ENCODE measurements at regions not wholly inside any gene's neighbourhood (a gene's known extent, or its start where the extent isn't known, plus 50 kb on each side); places are given as distances from the start of the nearest gene placed in this dataset.

DNA sequence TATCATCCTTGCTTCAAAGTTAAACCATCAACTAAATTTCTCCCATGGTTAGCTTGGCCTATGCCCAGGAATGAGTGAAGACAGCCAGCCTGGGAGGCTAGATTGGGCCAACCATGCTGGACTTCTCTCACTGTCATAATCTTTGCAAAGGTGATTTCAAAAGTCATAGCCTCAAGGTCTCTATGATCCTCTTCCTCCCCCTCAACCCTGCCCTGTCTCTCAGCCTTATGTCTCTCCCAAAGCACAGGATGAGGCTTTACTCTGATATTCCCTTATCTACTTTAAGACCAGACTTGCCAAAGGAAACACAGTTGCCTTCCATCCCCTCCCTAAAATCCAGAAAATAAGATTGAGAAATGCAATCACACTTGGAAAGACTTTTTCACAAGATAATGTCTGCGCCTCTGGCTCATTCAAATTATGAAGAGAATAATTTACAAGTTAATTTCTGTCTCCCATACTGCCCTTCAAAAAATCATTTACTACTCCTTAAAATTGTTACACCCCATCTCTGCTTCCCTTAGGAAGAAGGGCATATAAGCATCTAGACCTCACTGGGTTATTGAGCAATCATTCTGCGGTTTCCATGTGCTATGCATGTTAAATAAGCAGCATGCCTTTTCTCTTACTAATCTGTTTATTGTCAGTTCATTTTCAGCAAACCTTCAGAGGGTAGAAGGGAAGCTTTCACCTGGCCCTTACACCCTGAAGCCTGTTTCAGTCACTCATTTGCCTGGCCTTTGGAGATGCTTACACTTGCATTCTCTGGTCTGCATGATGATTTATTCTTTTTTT, 113.8 kb upstream of the ANKRD55 start:
- no peak for DNase-seq (ENCODE audit: low spot score)

DNA sequence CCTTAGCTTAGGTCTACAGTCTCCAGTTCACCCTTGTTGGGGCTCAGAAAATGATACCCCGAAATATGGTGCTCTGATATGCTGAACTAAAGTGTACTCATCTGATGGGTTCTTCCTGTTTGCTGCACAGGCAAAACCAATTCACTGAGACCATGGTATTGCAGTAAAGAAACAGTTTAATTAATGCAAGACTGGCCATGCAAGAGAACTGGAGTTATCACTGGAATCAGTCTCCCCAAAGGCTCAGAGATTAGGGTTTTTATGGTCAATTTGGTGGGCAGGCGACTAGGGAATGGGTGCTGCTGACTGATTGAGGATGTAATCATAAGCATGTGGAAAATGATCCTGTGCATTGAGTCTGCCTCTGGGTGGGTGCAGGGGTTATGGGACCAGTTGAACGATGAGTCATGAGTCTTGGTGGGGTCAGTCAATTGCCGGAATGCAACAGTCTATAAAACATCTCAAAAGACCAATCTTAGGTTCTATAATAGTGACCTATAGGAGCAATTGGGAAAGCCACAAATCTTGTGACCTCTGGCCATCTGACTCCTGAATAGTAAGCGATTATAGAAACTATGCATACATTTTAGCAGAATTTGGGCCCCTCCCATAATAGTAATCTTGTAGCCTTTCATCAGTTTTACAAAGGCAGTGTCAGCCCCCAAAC, 113.0 kb upstream of the ANKRD55 start:
- DNase-seq (ENCODE audit: low spot score): no peak

DNA sequence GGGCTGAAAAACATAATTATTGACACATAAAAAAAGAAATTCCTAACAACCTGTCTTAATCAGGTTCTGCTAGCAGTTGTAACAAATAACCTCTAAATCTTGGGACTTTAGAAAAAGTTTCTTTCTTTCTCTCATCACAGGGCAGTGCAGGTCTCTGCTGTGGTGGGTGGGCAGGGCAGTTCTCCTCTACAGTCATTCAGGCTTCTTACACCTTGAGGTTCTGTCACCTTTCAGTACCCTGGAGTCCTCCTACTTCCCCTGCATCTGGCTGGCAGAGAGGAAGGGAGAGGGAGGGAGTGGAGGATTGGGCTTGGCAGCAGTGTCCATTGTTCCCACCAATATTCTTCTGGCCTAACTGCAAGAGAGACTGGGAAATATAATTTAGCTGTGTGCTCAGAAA, 112.2 kb upstream of the ANKRD55 start:
- DNase-seq (ENCODE audit: low spot score): no peak

DNA sequence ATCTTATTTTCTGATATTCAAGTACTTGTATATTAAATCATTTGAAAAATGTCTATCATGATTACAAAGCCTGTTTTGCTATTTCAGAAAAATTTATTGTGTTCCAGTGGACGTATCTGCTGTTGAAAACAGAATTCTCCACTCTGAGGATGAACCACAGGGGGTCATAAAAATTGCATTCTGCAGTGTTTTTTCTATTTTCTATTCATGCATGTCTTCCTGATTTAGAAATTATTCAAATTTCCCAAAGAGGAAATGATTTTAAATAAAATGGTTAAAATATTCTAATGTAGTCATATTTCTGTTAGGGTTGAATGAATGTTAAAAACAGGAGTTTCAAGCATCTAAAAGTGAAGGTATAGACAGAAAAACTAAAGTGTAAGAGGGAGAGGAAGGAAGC, 111.5 kb upstream of the ANKRD55 start:
- DNase-seq (ENCODE audit: low spot score): no peak

DNA sequence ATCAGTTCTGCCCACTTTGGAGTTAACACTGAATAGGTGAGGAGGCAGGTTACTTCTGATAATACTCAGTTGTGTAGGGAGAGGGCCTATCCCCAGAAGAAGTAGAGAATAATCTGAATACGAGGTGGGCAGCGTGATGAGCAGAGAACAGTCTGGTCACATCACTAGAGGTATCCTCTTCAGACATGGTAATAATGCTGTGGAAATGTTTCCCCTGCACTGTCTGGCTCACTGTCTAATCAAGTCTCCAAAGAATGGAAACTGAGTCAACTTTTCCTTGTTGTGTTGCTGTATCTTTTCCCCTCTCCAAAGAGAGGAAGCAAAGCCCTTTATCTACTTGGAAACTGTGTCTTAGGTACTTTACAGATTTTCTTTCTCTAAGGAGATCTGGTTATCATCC, 110.9 kb upstream of the ANKRD55 start:
- DNase-seq (ENCODE audit: low spot score): no peak

DNA sequence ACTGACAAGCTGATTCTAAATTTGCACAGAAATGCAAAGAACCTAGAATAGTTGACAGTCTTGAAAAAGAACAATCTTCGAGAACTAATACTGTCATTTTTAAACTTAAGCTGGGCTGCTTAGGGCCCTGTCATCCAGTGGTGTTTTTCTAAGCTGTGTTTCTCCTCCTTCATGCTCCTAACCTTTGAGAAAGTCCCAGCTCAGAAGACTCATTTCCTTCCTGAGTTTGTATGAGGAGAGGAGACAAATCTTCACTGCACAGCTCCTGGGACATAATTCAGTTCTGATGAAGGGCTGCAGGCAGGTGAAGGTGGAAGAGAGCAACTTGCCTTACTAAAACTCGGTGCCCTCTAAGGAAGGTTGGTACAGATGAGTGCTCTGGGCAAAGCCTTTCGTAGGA, 109.5 kb upstream of the ANKRD55 start:
- DNase-seq (ENCODE audit: low spot score): no peak

DNA sequence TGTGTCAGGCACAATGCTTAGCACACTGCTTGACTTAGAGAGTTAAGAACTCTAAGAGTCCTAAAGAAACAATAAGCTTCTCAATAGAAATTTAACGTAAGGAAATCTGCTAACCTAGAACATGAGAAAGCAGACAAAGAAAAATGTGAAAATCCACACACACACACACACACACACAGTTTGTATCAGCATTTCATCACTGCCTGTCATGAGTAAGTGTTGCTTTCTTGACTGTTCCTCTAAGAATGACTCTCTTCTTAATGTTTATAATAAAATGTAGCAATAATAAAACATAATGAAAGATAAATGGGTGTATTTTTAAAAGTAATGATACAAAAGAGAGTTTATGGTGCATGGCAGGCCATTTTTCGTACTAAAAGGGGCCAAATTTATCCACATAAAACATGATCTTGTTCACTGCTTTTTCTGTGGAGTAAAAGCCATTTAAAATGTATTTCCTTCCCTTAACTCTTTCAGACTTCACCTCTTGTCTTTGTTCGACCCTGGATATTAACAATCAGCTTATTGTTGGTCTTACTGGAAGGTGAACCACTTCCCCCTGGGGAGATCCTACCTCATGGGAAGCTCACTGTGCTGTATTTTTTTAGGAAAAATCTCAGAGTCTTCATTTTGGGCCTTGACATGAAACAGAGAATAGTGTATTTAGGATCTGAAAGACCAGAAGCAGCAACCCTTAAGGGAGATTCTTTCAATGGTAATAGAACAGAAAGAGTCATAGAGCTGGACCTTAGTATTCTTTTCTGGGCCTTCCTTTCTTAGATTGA, 107.3 kb upstream of the ANKRD55 start:
- no peak for DNase-seq (ENCODE audit: low spot score)

DNA sequence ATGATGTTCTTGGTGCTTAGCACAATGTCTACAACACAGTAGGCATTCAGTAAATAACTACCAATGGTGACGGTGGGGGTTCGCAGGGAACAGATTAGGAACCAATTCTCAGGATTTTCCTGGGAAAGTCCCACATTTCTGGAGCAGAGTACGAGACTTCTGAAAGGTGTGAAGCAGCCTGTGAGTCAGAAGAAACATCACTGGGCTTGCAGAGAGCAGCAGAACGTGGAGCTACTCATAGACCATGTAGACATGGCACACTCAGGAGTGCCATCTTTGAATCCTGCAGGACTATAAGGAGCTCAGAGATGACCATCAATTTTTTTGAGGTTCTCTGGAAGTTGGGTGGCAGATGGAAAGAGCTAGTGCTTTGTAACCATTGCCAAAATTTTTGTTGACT, 106.6 kb upstream of the ANKRD55 start:
- DNase-seq (ENCODE audit: low spot score): no peak

DNA sequence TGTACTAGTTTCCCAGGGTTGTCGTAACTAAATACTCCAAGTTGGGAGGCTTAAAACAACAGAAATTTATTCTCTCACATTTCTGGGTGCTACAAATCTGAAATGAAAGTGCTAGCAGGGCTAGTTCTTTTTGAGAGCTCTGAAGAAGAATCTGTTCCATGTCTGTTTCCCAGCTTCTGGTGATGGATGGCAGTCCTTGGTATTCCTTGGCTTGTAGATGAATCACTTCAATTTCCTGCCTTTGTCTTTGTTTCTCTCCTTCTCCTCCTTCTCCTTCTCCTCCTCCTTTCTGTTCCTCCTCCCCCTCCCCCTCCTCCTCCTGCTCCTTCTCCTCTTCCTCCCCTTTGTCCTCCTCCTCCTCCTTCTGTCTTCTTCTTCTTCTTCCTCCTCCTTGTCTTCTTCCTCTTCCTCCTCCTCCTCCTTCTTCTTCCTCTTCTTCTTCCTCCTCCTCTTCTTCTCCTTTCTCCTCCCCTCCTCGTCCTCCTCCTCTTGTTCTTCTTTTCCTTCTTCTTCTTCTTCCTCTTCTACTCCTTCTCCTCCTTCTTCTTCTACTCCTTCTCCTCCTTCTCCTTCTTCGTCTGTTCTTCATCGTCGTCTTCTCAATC, 104.7 kb upstream of the ANKRD55 start:
- no peak for DNase-seq (ENCODE audit: low spot score)

DNA sequence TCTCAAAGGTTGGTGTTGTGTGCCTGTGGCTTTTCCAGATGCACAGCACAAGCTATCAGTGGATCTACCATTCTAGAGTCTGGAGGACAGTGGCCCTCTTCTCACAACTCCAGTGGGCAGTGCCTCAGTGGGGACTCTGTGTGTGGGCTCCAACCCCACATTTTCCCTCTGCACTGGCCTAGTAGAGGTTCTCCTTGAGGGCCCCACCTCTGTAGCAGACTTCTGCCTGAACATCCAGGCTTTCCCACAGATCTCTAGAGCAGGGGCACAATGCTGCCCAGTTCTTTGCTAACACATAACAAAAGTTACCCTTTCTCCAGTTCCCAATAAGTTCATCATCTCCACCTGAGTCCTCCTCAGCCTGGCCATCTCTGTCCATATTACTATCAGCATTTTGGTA, 102.1 kb upstream of the ANKRD55 start:
- no peak for DNase-seq (ENCODE audit: low spot score)

DNA sequence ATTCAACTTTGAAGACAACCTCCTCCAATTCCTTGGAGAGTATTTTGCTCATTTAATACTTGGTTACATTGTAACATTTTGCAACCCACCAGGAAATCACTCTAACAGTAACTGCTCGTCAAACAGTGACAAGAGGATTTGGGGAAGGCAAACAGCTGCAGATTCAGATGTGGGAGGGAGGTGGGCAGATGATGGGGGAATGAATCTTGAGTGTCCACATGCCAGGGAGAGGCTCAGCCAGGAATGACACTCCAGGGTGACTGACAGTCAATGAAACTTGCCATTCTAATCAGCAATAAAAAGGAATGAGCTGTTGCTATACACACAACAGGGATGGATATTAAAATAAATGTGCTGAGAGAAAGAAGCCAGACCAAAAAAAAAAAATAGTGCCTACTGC, 97.7 kb upstream of the ANKRD55 start:
- DNase-seq (ENCODE audit: low spot score): no peak

DNA sequence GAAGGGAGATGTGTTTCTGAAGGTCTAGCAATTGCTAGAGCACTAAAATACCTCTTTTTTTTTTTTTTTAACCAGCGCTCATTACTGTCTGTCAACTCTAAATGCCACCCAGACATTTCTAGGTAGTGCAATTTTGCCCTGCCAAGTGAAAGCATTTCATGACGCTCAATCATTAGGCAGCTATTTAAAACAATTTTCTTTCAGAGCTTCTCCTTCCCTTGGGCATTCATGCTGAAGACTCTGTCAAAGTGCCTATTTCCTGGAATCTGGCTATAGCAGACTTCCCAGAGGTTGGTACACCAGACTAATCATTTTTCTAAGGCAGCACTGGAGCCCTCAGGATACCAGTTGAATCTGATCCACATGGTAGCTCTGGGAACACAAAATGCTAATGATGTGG, 97.0 kb upstream of the ANKRD55 start:
- no peak for DNase-seq (ENCODE audit: low spot score)

DNA sequence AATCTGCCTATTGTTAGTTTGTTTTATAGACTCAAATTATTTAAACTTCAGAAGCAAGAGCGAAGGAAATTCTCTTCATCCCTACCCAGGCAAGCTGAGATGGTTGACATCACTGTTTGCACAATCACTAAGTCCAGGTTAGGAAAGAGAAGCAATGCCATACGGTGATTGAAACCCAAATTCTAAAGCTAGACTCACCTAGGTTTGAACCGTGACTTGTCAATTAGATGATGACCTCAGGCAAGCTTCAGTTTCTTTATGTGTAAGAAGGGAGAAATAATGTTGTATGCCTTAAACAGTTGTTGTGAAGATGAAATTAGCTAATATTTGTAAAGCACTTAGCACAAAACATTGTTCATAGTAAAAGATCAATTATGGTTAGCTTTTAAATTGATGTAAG, 96.5 kb upstream of the ANKRD55 start:
- DNase-seq (ENCODE audit: low spot score): no peak

DNA sequence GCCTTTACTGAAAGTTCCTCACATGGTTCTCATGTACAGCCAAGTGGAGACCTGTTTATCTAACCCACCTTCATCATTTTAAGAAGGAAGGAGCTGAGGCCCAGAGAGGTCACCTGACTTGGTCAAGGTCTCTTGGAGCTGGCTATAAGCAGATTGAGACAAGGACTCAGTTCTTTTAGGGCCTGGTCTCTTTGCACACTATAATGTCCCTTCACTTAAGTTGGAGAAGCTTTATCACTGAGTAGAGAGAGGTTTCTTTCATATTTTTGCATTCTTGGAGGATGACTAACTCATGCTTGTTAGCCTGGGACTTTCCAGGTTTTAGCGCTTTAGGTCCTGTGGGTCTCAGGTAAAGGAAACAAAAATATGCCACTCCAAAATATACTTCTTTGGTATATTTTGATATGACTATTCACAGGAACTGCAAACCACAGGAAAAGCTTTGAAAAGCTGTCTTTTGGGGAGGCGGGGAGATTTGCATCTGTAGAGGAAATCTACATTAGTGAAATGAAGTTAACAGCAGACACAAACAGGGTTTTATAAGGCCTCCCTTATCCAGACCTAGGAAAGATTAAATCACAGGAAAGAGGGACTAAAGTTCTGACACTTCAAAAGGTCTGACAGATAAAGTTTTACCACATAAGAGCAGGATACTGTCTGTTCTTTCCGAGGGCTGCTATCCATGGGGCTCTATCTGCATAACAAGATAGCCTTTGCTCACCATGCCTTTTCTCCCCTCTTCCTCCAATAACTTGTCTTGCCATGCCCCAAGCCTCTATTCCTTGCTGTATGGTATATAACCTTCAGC, 95.8 kb upstream of the ANKRD55 start:
- no peak for DNase-seq (ENCODE audit: low spot score)

DNA sequence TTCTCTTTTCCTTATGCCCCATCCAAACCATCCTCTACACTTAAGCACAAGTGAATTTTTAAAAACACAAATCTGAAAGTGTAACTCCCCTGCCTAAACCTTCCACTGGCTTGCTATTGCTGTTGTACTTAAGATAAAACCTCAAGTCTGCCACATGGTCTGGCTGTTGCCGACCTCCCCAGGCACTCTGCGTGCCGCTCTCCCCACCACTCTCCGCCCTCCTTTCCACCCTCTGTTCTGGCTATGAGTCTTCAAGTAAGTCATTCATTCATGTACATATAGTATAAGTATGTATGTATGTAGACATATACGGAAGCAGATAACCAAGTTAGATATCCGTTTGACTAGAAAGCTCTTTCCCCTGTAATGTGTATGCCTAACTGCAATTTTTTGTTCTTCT, 94.7 kb upstream of the ANKRD55 start:
- DNase-seq (ENCODE audit: low spot score): no peak

DNA sequence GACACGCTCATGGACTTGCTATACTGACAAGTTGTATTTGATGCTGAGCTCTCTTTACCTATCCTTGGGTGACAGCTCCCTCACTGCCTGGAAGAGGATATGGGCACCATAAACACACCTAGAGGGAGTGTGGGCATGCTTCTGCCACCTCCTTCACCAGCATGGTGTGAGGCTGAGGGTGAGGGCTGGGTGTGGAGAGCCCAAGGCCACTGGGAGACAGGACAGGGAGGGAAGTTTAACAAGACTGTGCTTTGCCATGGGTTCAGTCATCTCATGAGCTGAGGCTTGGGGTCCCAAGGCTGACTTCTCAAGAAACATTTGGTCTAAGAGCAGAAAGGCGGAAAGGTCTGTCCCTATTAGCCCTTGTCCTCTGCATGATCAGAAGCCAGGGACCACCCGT, 93.6 kb upstream of the ANKRD55 start:
- no peak for DNase-seq (ENCODE audit: low spot score)

DNA sequence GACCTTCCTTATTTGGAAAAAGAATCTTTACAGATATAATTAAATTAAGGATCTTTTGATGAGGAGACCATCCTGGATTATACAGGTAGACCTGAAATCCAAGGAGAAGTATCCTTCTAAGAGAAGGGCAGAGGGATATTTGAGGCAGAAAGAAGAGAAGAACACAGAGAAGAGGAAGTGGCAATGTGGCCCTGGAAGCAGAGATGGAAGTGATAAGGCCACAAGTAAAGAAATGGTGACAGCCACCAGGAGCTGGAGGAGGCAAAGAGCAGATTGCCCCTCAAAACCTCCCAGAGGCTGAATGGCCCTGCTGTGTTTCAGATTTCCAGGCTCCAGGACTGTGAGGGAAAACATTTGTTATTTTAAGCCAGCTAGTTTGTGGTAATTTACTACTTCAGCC, 93.0 kb upstream of the ANKRD55 start:
- DNase-seq (ENCODE audit: low spot score): no peak

DNA sequence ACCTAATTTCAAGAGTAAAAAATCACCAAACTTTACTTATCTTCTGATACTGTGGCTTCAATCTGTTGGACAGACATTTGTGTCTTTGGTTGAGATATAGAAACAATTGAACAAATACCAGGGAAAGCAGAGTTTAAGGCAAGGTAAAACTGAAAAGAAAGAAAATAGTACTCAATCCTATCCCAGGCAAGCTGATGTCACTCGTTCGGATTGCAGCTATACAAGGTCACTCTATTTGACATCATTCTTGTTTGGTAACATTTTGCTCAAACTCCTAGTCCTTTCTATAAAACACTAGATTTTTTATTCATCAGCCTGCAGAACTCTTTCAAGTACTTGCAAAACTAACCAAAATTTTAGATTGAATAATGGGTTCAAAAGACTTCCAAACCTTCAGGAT, 91.9 kb upstream of the ANKRD55 start:
- DNase-seq (ENCODE audit: low spot score): no peak

DNA sequence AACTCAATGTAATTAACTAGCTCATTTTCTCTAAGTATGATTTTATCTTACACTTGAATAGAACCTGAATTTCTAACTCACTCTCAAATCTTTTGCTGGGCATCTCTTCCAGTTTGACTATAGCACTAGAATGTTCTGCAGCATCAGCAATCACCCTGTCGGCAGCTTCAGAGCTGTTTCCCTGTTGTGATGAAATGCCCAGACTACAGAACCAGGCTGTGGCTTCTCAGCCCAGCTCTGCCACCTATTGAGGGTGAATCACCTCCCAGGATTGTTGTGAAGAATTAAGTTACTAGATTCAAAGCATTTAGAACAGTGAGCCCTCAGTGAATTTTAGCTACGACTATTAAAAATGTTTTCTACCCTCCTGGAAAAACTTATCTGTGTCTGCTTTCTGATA, 90.4 kb upstream of the ANKRD55 start:
- DNase-seq (ENCODE audit: low spot score): no peak

DNA sequence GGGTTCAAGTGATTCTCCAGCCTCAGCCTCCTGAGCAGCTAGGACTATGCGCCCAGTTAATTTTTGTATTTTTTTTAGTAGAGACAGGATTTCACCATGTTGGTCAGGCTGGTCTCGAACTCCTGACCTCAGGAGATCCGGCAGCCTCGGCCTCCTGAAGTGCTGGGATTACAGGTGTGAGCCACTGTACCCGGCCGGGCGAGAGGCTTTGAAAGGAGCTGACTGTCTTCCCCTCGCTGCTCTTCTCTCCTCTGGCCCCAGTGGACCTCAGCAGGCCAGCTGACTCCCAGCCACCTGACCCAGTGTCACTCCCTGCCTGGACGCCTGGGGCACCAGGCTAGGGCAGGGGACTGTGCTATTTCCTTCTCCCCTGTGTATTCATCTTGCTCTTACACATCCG, 89.5 kb upstream of the ANKRD55 start:
- DNase-seq (ENCODE audit: low spot score): no peak

DNA sequence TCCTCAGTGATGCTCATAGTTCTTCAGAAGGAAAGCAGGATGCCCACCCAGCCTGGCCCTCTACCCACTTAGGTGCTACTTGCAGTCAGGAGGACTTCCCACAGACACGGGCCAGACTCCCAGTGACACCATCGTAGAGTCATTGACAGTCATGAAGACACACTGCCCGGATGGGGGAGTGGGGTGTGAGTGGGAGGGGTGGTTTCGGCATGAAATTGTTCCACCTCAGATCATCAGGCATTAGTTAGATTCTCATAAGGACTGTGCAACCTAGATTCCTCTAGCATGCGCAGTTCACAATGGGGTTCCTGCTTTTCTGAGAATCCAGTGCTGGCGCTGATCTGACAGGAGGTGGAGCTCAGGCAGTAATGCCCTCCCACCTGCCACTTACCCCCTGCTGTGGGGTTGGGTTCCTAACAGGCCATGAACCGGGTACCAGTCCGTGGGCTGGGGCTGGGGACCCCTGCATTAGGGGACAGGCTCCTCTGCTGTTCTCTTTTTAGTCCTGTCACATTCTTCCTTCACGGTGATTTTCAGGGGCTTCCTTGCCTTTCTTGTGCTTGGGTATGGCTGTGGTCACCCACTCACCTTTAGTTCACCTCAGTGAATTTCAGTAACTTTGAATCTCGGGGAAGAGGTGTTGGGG, 88.2 kb upstream of the ANKRD55 start:
- no peak for DNase-seq (ENCODE audit: low spot score)

Data from HuH-7 (cell line).